ENCODE measurements at regions not wholly inside any gene's neighbourhood (a gene's known extent, or its start where the extent isn't known, plus 50 kb on each side); places are given as distances from the start of the nearest gene placed in this dataset.

DNA sequence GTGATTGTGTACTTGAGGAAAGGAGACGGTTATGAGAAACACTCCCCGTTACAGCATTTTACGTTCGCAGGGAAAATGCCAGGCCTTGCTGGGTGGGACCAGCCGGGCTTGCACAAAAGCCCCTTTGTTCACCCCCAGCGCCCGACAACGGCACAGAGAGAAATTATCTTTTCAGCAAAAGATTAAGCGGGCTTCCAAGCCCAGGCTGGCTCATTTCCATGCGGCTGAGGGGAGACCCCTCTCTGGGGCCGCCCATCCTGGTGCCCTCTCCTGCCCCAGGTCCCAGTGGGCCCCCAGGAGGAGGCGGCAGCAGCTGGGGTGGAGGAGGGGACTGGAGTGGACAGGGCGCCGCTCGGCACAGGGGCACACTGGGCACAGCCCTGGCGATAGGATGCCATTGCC, 50.8 kb upstream of the NOTCH1 start:
- TF ChIP-seq CTCF (IDR thresholded peaks at IDR 0.05), result no peak
- DNase-seq (ENCODE audit: low spot score), result no peak
- no peak overlapping the region for H3K27ac ChIP-seq
- H3K4me3 ChIP-seq, result no peak overlapping the region

DNA sequence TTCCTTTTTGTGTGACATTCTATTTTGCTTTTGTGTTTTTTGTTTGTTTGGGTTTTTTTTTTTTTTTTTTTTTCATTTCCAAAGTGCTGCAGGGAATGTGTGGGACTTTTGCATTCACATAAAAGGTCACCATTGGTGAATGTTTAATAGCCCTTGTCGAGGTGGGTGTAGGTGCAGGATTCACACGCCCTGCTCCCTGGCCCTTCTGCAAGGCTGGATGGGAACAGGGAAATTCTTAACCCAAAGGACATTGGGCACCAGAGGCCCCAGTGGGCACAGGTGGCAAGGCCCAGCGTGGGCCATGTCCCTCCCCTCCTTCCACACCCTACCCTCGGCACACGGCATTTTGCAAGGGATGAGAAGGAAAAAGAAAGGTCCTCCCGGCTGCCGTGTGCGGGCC, 50.4 kb upstream of the NOTCH1 start:
- no peak overlapping the region for H3K4me3 ChIP-seq
- no peak overlapping the region for H3K27ac ChIP-seq

DNA sequence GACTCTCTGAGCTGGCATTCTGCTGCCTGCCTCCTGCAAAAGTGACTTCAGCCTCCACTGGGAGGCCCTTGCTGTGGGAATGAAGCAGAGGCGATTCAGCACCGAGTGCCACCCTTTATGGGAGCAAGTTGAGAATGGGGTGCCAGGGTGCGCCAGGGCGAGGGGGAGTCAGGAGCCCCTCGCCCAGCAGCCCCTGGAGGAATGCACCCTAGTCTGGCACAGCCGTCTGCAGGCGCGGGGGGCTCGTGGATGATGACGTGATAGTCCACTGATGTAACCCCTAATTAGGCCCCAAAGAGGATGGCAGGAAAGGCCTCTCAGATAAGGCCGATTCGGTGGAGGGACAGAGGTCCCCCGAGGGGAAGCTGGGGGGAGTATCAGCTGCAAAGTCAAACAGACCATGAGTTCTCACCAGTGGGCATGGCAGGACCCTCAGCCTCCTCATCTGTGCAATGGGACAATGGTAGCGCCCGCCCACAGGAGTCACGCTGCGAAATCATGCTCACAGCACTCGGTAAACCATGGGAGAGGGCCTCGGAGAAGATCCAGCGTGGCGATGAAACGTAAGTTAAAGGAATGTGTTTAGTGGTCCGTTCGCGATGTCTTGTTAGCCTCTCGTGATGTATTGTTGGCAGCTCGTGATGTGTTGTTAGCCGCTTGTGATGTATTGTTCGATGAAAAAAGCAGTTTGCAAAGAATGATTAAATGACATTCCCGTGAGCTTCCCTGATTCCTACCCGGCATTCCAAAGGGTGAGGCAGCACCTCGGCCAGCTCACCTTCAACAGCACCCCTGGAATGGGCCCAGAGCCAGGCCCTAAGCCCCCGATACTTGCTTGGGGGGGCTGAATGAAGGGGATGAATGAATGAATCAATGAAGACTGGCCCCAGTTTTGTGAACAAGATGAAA, 49.7 kb upstream of the NOTCH1 start:
- DNase-seq (ENCODE audit: low spot score), result no peak
- Histone ChIP-seq H3K27ac (no peak overlapping the region), H3K4me3 (no peak overlapping the region)
- TF ChIP-seq CTCF (IDR thresholded peaks at IDR 0.05), result no peak

More for the DNA sequence above, 50.4 kb upstream of the NOTCH1 start:
- no peak for TF ChIP-seq CTCF (IDR thresholded peaks at IDR 0.05)
- DNase-seq (ENCODE audit: low spot score), result no peak

All from coronary artery (tissue), 2 donors.